AG10803 (cell line): ENCODE measurements at regions not wholly inside any gene's neighbourhood (a gene's known extent, or its start where the extent isn't known, plus 50 kb on each side); places are given as distances from the start of the nearest gene placed in this dataset.

ENCODE experiments used
- DNase-seq: peaks from one replicate; pipeline ENCODE4 v3.0.0; 2010; ENCODE audit warnings: low read depth
- H3K4me3 ChIP-seq: 2 replicates; pipeline ENCODE4 v1.5.1; 2011; ENCODE audit warnings: mild to moderate bottlenecking, low read length, control low read depth
- CTCF ChIP-seq: conservative IDR thresholded peaks from 2 replicates; pipeline ENCODE4 v1.5.1; 2011; ENCODE audit warnings: mild to moderate bottlenecking, low read length, control low read depth, inconsistent platforms

- DNase-seq: no peak
- H3K4me3 ChIP-seq: no peak overlapping the region
- no peak for TF ChIP-seq CTCF
These were observed 898.8 kb upstream of the NEGR1 start for GRCh38 chr1:73181190-73181540.

DNA sequence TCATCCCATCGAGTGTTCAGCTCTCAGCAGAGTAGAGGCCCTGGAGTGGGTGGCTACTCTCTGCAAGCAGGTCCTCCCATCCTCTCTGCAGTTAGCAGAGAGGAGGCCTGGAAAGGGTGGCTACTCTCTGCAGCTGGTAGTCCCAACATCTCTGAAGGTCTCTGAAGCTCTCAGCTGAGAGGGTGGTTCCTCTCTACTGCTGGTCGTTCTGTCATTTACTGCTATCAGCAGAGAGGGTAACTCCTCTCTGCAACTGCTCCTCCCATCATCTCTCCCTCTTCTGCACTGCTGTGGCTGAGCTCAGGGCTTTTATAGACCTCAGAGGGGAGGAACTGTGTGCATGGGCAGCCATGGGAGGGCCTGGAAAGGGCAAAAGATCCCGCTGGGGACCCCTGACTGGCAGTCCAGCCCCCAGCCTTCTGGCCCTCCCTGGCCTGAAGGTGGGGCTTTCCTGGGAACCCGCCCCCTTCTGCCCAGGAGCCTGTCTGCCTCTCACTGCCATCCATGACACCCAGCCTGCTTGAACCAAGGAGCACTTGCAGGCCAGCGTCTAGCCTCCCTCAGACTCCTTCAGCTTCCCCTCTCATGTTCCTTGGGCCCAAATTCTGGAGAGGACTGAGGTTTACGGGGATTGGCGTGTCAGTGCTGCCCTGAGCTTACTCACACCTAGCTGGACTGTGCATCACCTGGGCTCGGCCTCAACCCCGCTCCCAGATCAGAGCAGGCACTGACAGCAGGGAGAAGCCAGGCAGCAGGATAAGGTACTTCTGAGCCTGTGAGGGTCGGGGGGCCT lies 898.3 kb upstream of the NEGR1 start:
- no peak for TF ChIP-seq CTCF
- no peak for DNase-seq

GRCh38 chr1:73176902-73177301 lies 894.6 kb upstream of the NEGR1 start:
- DNase-seq: no peak
- TF ChIP-seq CTCF: no peak
- no peak overlapping the region for H3K4me3 ChIP-seq

More for the DNA sequence above, 898.3 kb upstream of the NEGR1 start:
- no peak overlapping the region for H3K4me3 ChIP-seq

GRCh38 chr1:73167009-73167657 lies 884.8 kb upstream of the NEGR1 start:
- TF ChIP-seq CTCF: no peak
- H3K4me3 ChIP-seq: no peak overlapping the region
- DNase-seq: no peak

DNA sequence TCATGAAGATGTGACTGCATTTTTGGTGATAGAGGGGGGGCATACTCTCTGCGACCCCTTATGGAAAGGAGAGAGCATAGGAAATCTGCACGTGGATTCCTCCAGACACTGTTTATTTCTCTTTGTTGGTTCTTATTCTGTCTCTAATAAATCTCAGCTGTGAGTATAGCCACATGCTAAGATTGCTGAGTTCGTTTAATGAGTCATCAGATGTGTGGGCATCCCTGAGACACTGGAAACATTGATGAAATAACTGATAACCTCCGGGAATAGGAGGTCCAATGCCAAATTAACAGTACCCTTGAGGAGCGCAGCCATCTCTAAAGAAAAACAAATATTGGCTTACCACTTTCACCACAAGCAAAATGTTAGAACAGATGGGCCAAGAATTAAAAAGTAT lies 880.2 kb upstream of the NEGR1 start:
- no peak for TF ChIP-seq CTCF
- DNase-seq: no peak

GRCh38 chr1:73161418-73161817 lies 879.1 kb upstream of the NEGR1 start:
- no peak overlapping the region for H3K4me3 ChIP-seq
- no peak for TF ChIP-seq CTCF
- no peak for DNase-seq

More for the DNA sequence above, 880.2 kb upstream of the NEGR1 start:
- H3K4me3 ChIP-seq: no peak overlapping the region

DNA sequence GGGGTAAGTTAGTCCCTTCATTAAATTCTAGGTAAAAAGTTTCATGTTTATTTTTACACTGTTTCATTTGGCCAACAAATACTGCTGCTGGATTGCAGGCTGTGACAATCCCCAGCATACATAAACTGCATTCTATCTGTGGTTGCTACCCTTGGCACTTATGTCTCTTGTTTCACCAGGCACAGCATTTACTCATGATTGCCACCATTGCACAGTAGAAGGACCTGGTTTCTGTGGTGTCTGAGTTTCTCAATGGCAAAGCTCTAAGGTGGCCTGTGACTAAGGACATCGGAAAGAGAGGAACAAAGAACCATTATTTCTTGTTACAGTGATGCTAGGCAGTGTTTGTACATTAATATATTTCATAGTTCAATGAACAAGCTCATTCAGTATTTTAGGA lies 878.4 kb upstream of the NEGR1 start:
- no peak overlapping the region for H3K4me3 ChIP-seq
- TF ChIP-seq CTCF: no peak
- DNase-seq: no peak
